WTC11 (cell line): ENCODE measurements at regions not wholly inside any gene's neighbourhood (a gene's known extent, or its start where the extent isn't known, plus 50 kb on each side); places are given as distances from the start of the nearest gene placed in this dataset.

Source experiments
- ATAC-seq: fragments of 200-7000 bp; cut with Tn5 transposase; 2 replicates; pipeline ENCODE4 v1.10.0; 2021; ENCODE audit warnings: mild to moderate bottlenecking, moderate library complexity
- CTCF ChIA-PET: fragments of 300-600 bp; sonication (Branson Sonifier 250); formaldehyde crosslinking; loops from one replicate; lab custom pipeline; 2021; ENCODE audit warnings: antibody characterized with exemption; lab: Charles Lee
- POLR2A ChIA-PET: fragments of 350-600 bp; sonication (Branson Sonifier 250); formaldehyde crosslinking; loops from one replicate; lab custom pipeline; 2021; ENCODE audit warnings: antibody characterized with exemption; lab: Charles Lee
- DNase-seq: peaks from one replicate; pipeline ENCODE4 v3.0.0; 2021; ENCODE audit warnings: low spot score
- H3K27ac Mint-ChIP-seq: 2 replicates; pipeline ENCODE4 v1.8.0; 2021; ENCODE audit warnings: mixed read lengths
- H3K27me3 Mint-ChIP-seq: 2 replicates; pipeline ENCODE4 v1.8.0; 2021; ENCODE audit warnings: low read depth, mild to moderate bottlenecking, moderate library complexity, mixed read lengths
- H3K36me3 Mint-ChIP-seq: 2 replicates; pipeline ENCODE4 v1.8.0; 2021; ENCODE audit warnings: mixed read lengths
- H3K4me1 Mint-ChIP-seq: 2 replicates; pipeline ENCODE4 v1.8.0; 2022; ENCODE audit warnings: mixed read lengths
- H3K4me3 Mint-ChIP-seq: 2 replicates; pipeline ENCODE4 v1.8.0; 2021; ENCODE audit warnings: mild to moderate bottlenecking, moderate library complexity, mixed read lengths
- H3K9me3 Mint-ChIP-seq: 2 replicates; pipeline ENCODE4 v1.8.0; 2021; ENCODE audit warnings: mixed read lengths
- ATF1 ChIP-seq: sonication (generic); formaldehyde crosslinking; IDR thresholded peaks from 2 replicates; pipeline ENCODE4 v1.8.1; 2023; ENCODE audit warnings: mild to moderate bottlenecking, moderate library complexity, missing genetic modification reagents
- CTCF ChIP-seq: fragments of 200-600 bp; IDR thresholded peaks from 2 replicates; pipeline ENCODE4 v1.8.0; 2022; ENCODE audit warnings: antibody characterized with exemption
- E2F5 ChIP-seq: sonication (generic); formaldehyde crosslinking; IDR thresholded peaks from 2 replicates; pipeline ENCODE4 v1.8.1; 2022; ENCODE audit warnings: mild to moderate bottlenecking, moderate library complexity, missing genetic modification reagents
- ELF4 ChIP-seq: sonication (generic); formaldehyde crosslinking; IDR thresholded peaks from 2 replicates; pipeline ENCODE4 v1.8.1; 2022; ENCODE audit warnings: low read depth, mild to moderate bottlenecking, moderate library complexity, missing genetic modification reagents
- EMX1 ChIP-seq: fragments of 250-450 bp; sonication (Bioruptor Pico); IDR thresholded peaks from 2 replicates; pipeline ENCODE4 v1.8.0; 2021; ENCODE audit warnings: mild to moderate bottlenecking
- ERG ChIP-seq: fragments of 250-450 bp; sonication (Bioruptor Pico); IDR thresholded peaks from 2 replicates; pipeline ENCODE4 v1.8.0; 2021; ENCODE audit warnings: mild to moderate bottlenecking
- FOXJ3 ChIP-seq: sonication (generic); formaldehyde crosslinking; IDR thresholded peaks from 2 replicates; pipeline ENCODE4 v1.9.0; 2021; ENCODE audit warnings: missing genetic modification reagents, mild to moderate bottlenecking, borderline replicate concordance
- GTF2I ChIP-seq: fragments of 250-450 bp; sonication (Bioruptor Pico); conservative IDR thresholded peaks from 2 replicates; pipeline ENCODE4 v1.4.0; 2021; ENCODE audit warnings: mild to moderate bottlenecking
- HMGXB4 ChIP-seq: sonication (generic); formaldehyde crosslinking; IDR thresholded peaks from 2 replicates; pipeline ENCODE4 v1.8.1; 2023; ENCODE audit warnings: mild to moderate bottlenecking, moderate library complexity, missing genetic modification reagents
- JAZF1 ChIP-seq: fragments of 250-450 bp; sonication (Bioruptor Pico); IDR thresholded peaks from 2 replicates; pipeline ENCODE4 v1.9.0; 2021; ENCODE audit warnings: moderate library complexity, mild to moderate bottlenecking, inconsistent platforms
- MXD4 ChIP-seq: fragments of 250-450 bp; sonication (Bioruptor Pico); IDR thresholded peaks from 2 replicates; pipeline ENCODE4 v1.8.0; 2021; ENCODE audit warnings: mild to moderate bottlenecking, moderate library complexity, borderline replicate concordance
- NFATC4 ChIP-seq: fragments of 250-450 bp; sonication (Bioruptor Pico); IDR thresholded peaks from 2 replicates; pipeline ENCODE4 v1.9.0; 2021; ENCODE audit warnings: mild to moderate bottlenecking
- OVOL2 ChIP-seq: fragments of 250-450 bp; sonication (Bioruptor Pico); IDR thresholded peaks from 2 replicates; pipeline ENCODE4 v1.9.0; 2021; ENCODE audit warnings: mild to moderate bottlenecking, borderline replicate concordance
- PRDM15 ChIP-seq: sonication (generic); formaldehyde crosslinking; IDR thresholded peaks from 2 replicates; pipeline ENCODE4 v1.8.0; 2022; ENCODE audit warnings: missing genetic modification reagents
- SMAD4 ChIP-seq: sonication (generic); formaldehyde crosslinking; IDR thresholded peaks from 2 replicates; pipeline ENCODE4 v1.8.0; 2022; ENCODE audit warnings: mild to moderate bottlenecking, missing genetic modification reagents
- SOX15 ChIP-seq: fragments of 250-450 bp; sonication (Bioruptor Pico); IDR thresholded peaks from 2 replicates; pipeline ENCODE4 v1.9.0; 2021; ENCODE audit warnings: mild to moderate bottlenecking
- TEAD1 ChIP-seq: sonication (generic); formaldehyde crosslinking; IDR thresholded peaks from 2 replicates; pipeline ENCODE4 v1.8.0; 2022; ENCODE audit warnings: mild to moderate bottlenecking, missing genetic modification reagents
- TEAD4 ChIP-seq: sonication (generic); formaldehyde crosslinking; IDR thresholded peaks from 2 replicates; pipeline ENCODE4 v1.8.0; 2022; ENCODE audit warnings: mild to moderate bottlenecking, missing genetic modification reagents
- TP53 ChIP-seq: sonication (generic); formaldehyde crosslinking; IDR thresholded peaks from 2 replicates; pipeline ENCODE4 v1.8.1; 2023; ENCODE audit warnings: mild to moderate bottlenecking, missing genetic modification reagents
- USF2 ChIP-seq: sonication (generic); formaldehyde crosslinking; IDR thresholded peaks from 2 replicates; pipeline ENCODE4 v1.8.1; 2023; ENCODE audit warnings: mild to moderate bottlenecking, missing genetic modification reagents, moderate library complexity
- ZMAT4 ChIP-seq: fragments of 250-450 bp; sonication (Bioruptor Pico); IDR thresholded peaks from 2 replicates; pipeline ENCODE4 v1.9.0; 2021; ENCODE audit warnings: mild to moderate bottlenecking
- ZNF416 ChIP-seq: fragments of 250-450 bp; sonication (Bioruptor Pico); IDR thresholded peaks from 2 replicates; pipeline ENCODE4 v1.9.0; 2021; ENCODE audit warnings: mild to moderate bottlenecking, inconsistent platforms
- ZNF425 ChIP-seq: fragments of 250-450 bp; sonication (Bioruptor Pico); conservative IDR thresholded peaks from 2 replicates; pipeline ENCODE4 v1.9.0; 2021; ENCODE audit warnings: mild to moderate bottlenecking
- ZNF671 ChIP-seq: fragments of 250-450 bp; sonication (Bioruptor Pico); IDR thresholded peaks from 2 replicates; pipeline ENCODE4 v1.8.0; 2021; ENCODE audit warnings: mild to moderate bottlenecking

- TF ChIP-seq SMAD4, result no peak
- no peak for TF ChIP-seq FOXJ3
- no peak for TF ChIP-seq ZNF425 (CRISPR knock-in tag)
- TF ChIP-seq ATF1, result no peak
- no peak for TF ChIP-seq GTF2I (CRISPR knock-in tag)
- TF ChIP-seq TEAD4 (CRISPR knock-in tag), result no peak
- ChIA-PET POLR2A (no interaction called here), CTCF (no interaction called here)
- no peak overlapping the region for H3K27ac Mint-ChIP-seq
- peaks cover 7% of the 10 kb centered on the region for H3K9me3 Mint-ChIP-seq
- no peak for ATAC-seq
- H3K4me1 Mint-ChIP-seq, result no peaks in the 10 kb centered on the region
- DNase-seq, result no peak
- no peaks in the 10 kb centered on the region for H3K36me3 Mint-ChIP-seq
- H3K27me3 Mint-ChIP-seq, result no peaks in the 10 kb centered on the region; the same call in 1 of the 2 replicates
- no peak overlapping the region for H3K4me3 Mint-ChIP-seq
These were observed 336.3 kb upstream of the NRXN1 start for GRCh38 chr2:51368250-51368649.

GRCh38 chr2:51350100-51350499 is 318.2 kb upstream of the NRXN1 start:
- Mint-ChIP-seq H3K36me3 (no peaks in the 10 kb centered on the region), H3K4me3 (no peak overlapping the region), H3K27me3 (no peaks in the 10 kb centered on the region), H3K27ac (no peak overlapping the region), H3K9me3 (no peaks in the 10 kb centered on the region), H3K4me1 (peaks cover 4% of the 10 kb centered on the region)
- no peak for ATAC-seq
- no peak for DNase-seq
- CTCF ChIA-PET, result no interaction called here
- POLR2A ChIA-PET, result no interaction called here
- TF ChIP-seq HMGXB4 (CRISPR knock-in tag), result no peak
- TF ChIP-seq PRDM15 (CRISPR knock-in tag), result no peak
- TF ChIP-seq TP53 (CRISPR knock-in tag), result no peak
- TF ChIP-seq ZNF416 (CRISPR knock-in tag), result no peak
- TF ChIP-seq ERG (CRISPR knock-in tag), result no peak
- TF ChIP-seq ZNF671 (CRISPR knock-in tag), result no peak
- TF ChIP-seq CTCF, result no peak
- no peak for TF ChIP-seq OVOL2 (CRISPR knock-in tag)
- TF ChIP-seq E2F5, result no peak
- TF ChIP-seq TEAD1 (CRISPR knock-in tag), result no peak
- TF ChIP-seq EMX1, result no peak
- TF ChIP-seq USF2, result no peak
- no peak for TF ChIP-seq ELF4 (CRISPR knock-in tag)
- no peak for TF ChIP-seq MXD4 (CRISPR knock-in tag)
- TF ChIP-seq NFATC4 (CRISPR knock-in tag), result no peak
- no peak for TF ChIP-seq JAZF1 (CRISPR knock-in tag)
- no peak for TF ChIP-seq SOX15 (CRISPR knock-in tag)
- TF ChIP-seq ZMAT4 (CRISPR knock-in tag), result no peak
